ENCODE measurements at regions not wholly inside any gene's neighbourhood (a gene's known extent, or its start where the extent isn't known, plus 50 kb on each side); places are given as distances from the start of the nearest gene placed in this dataset.
A peak's percentile ranks its signal among the peaks of the same experiment; 100 is the strongest.

DNA sequence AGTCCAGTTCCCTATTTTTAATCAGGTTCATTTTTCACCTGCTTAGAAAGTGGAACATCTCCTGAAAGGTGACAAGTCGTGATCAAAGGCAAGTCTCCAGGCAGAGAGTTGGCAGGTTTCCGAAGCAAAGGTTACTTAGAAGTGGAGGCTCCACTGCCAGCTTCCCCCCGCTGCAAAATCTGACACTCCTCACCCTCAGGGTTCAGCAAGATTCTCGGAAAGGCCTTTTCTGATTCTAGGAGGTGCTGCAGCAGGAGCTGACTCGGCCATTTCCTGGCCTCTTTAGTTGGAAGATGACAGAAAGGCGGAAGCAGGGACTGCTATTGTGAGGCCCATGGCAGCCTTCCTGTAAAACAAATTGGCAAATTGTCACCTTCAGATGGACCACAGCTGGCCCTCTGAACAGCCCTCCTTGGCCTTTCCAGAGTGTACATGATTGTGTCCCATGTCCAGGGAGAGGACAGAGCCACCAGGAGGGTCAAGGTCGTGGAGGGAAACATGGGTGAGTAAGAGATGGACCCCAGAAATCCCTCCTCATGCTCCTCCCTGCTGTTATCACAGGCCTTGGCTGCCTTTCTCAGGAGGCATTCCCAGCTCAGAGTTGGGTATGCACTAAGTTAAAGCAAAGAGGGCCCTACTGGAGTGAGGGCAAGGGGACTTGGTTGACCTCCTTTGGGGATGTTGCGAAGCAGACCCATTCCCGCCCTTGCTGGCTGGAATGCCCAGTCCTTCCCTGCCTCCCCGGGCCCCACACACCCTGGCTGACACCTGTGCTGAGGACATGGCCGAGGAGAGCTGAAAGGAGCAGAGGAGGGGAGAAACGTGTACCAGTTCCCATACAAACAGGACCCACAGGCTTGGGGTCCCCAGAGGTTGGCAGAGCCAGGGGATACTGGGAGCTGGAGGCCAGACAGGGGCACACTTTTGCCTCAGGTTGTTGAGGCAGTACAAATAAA lies 115.5 kb upstream of the IRF2BP2 start (continued):
- no peak; the same call in 1 of the 2 replicates for TF ChIP-seq RBFOX2 (IDR thresholded peaks at IDR 0.05; ENCODE audit: low read depth, low read length)
- no peak for TF ChIP-seq ZNF436 (CRISPR knock-in tag; IDR thresholded peaks at IDR 0.05)
- TF ChIP-seq DMBX1 (CRISPR knock-in tag; IDR thresholded peaks at IDR 0.05; ENCODE audit: borderline replicate concordance) = peak; percentile 56
- TF ChIP-seq, protein P1, sequence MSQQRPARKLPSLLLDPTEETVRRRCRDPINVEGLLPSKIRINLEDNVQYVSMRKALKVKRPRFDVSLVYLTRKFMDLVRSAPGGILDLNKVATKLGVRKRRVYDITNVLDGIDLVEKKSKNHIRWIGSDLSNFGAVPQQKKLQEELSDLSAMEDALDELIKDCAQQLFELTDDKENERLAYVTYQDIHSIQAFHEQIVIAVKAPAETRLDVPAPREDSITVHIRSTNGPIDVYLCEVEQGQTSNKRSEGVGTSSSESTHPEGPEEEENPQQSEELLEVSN (IDR thresholded peaks at IDR 0.05; ENCODE audit: borderline replicate concordance in 1 of 2, extremely low read depth in 1 of 2, insufficient read depth in 1 of 2, insufficient read length in 1 of 2, low read depth in 1 of 2, low read length in 1 of 2, poor library complexity in 1 of 2, severe bottlenecking in 1 of 2) = peak in 1 of 2 experiments; percentile 10
- TF ChIP-seq, protein P2, sequence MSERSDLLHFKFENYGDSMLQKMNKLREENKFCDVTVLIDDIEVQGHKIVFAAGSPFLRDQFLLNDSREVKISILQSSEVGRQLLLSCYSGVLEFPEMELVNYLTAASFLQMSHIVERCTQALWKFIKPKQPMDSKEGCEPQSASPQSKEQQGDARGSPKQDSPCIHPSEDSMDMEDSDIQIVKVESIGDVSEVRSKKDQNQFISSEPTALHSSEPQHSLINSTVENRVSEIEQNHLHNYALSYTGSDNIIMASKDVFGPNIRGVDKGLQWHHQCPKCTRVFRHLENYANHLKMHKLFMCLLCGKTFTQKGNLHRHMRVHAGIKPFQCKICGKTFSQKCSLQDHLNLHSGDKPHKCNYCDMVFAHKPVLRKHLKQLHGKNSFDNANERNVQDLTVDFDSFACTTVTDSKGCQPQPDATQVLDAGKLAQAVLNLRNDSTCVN (CRISPR knock-in tag; IDR thresholded peaks at IDR 0.05) = no peak
- TF ChIP-seq TAF9B (IDR thresholded peaks at IDR 0.05; ENCODE audit: partially characterized antibody) = no peak
- TF ChIP-seq ZNF121 (CRISPR knock-in tag; conservative IDR thresholded peaks at IDR 0.05) = no peak
- TF ChIP-seq, protein P3, sequence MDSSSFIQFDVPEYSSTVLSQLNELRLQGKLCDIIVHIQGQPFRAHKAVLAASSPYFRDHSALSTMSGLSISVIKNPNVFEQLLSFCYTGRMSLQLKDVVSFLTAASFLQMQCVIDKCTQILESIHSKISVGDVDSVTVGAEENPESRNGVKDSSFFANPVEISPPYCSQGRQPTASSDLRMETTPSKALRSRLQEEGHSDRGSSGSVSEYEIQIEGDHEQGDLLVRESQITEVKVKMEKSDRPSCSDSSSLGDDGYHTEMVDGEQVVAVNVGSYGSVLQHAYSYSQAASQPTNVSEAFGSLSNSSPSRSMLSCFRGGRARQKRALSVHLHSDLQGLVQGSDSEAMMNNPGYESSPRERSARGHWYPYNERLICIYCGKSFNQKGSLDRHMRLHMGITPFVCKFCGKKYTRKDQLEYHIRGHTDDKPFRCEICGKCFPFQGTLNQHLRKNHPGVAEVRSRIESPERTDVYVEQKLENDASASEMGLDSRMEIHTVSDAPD (CRISPR knock-in tag; IDR thresholded peaks at IDR 0.05) = peak; percentile 32; the same call in 1 of the 2 replicates
- no peak for TF ChIP-seq HIVEP1 (CRISPR knock-in tag; IDR thresholded peaks at IDR 0.05)
- TF ChIP-seq NR1H2 (CRISPR knock-in tag; IDR thresholded peaks at IDR 0.05) = no peak
- peak; percentile 14; the same call in 1 of the 2 replicates for TF ChIP-seq ZNF668 (CRISPR knock-in tag; IDR thresholded peaks at IDR 0.05)
- TF ChIP-seq NFRKB (IDR thresholded peaks at IDR 0.05; ENCODE audit: low read depth) = peak; percentile 30; the same call in 1 of the 2 replicates
- TF ChIP-seq MCM3 (IDR thresholded peaks at IDR 0.05) = no peak
- TF ChIP-seq, protein P4, sequence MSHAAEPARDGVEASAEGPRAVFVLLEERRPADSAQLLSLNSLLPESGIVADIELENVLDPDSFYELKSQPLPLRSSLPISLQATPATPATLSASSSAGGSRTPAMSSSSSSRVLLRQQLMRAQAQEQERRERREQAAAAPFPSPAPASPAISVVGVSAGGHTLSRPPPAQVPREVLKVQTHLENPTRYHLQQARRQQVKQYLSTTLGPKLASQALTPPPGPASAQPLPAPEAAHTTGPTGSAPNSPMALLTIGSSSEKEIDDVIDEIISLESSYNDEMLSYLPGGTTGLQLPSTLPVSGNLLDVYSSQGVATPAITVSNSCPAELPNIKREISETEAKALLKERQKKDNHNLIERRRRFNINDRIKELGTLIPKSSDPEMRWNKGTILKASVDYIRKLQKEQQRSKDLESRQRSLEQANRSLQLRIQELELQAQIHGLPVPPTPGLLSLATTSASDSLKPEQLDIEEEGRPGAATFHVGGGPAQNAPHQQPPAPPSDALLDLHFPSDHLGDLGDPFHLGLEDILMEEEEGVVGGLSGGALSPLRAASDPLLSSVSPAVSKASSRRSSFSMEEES (CRISPR knock-in tag; IDR thresholded peaks at IDR 0.05) = no peak
- TF ChIP-seq ZNF140 (CRISPR knock-in tag; IDR thresholded peaks at IDR 0.05) = no peak
- no peak for TF ChIP-seq SETDB1 (IDR thresholded peaks at IDR 0.05; ENCODE audit: low read length)
- no peak for TF ChIP-seq PCBP2 (IDR thresholded peaks at IDR 0.05; ENCODE audit: low read depth, low read length, poor library complexity, severe bottlenecking)
- TF ChIP-seq ZNF274 (IDR thresholded peaks at IDR 0.05; ENCODE audit: borderline replicate concordance, low read depth, low read length) = no peak
- peak; percentile 79 for TF ChIP-seq ZNF175 (CRISPR knock-in tag; IDR thresholded peaks at IDR 0.05; ENCODE audit: low read depth)
- TF ChIP-seq SAP30 (IDR thresholded peaks at IDR 0.05; ENCODE audit: borderline replicate concordance, insufficient read depth, low read depth, low read length, poor library complexity, severe bottlenecking) = no peak
- no peak for TF ChIP-seq HNRNPUL1 (IDR thresholded peaks at IDR 0.05; ENCODE audit: low read length)

All from K562 (cell line).